NCI-H748 (cell line): ENCODE measurements at regions not wholly inside any gene's neighbourhood (a gene's known extent, or its start where the extent isn't known, plus 50 kb on each side); places are given as distances from the start of the nearest gene placed in this dataset.
"Not testable (repeated sequence)": the region's sequence is repeated elsewhere in the genome, so short reads cannot be mapped to it uniquely, and the experiment has no call there.

Experiments
- DNase-seq: peaks from one replicate; lab custom pipeline; 2025; ENCODE audit not compliant: unreplicated experiment; lab: John Stamatoyannopoulos, UW

- no peak for DNase-seq
Observed at GRCh38 chr5:74462356-74462755, 178.2 kb downstream of the ENC1 start.

- no peak for DNase-seq
Observed at GRCh38 chr5:74461251-74461650, 179.3 kb downstream of the ENC1 start.

DNA sequence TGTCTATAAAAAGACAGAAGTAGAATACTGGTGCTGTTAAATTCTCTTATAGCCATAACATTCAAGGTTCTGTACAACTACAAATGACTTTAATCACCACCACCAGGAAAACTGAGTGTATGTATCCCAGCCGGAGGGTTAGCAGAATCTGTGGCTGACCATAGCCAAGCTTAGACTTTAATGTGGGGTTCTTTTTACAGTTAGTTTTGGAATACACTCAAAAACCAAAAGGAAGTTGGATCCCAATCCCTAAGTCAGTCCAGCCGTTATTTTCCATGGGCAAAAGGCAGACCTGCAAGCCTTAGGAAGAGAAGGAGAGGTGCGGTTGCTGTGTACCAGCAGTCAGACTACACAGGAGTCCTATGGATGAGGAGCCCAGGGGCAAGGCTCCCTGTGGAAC lies 179.8 kb downstream of the ENC1 start:
- no peak for DNase-seq

DNA sequence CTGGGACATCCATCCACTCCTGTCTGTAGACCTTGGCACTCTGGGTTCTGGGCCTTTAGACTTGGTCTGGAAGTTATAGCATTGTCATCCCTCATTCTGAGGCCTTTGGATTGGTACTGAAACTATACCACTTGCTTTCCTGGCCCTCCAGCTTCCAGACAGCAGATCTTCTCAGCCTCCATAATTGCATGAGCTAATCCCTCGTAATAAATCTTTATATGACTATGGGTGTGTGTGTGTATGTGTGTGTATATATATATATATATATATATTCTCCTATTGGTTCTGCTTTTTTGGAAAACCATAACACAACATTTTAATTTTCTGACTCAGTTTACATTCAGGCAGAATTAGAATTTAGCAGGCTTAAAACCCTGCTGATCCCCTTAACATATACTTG lies 180.5 kb downstream of the ENC1 start:
- DNase-seq, result no peak

GRCh38 chr5:74457876-74458275 lies 182.7 kb downstream of the ENC1 start:
- no peak for DNase-seq

- DNase-seq, result no peak
Observed at GRCh38 chr5:74454263-74455030, 186.1 kb downstream of the ENC1 start.

- no peak for DNase-seq
Observed at GRCh38 chr5:74452856-74453255, 187.7 kb downstream of the ENC1 start.

GRCh38 chr5:74450095-74450494 lies 190.4 kb downstream of the ENC1 start:
- DNase-seq, result no peak

DNA sequence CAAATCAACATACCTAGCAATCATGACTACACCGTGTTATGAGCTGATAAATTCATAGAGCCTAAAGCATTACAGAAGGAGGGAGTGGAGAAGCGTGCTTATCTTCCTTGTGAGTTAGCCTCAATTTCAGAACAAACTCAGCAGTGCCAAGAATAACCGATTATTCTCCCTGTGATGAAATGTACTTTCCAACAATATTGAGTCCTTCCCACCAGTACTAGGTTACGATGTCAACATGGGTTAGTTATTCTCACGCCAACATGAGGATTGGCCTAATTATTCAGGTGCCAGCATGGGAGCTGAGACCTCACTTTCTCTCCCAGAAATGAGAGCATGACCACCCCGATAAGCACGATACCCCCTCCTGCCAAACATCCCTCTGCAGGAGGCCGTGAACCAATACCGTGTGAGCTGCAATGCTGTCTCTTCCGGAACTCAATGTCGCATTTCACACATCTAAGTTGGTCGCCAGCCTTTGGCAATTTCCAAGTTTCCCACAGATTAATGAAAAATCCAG lies 193.7 kb downstream of the ENC1 start:
- DNase-seq, result no peak

DNA sequence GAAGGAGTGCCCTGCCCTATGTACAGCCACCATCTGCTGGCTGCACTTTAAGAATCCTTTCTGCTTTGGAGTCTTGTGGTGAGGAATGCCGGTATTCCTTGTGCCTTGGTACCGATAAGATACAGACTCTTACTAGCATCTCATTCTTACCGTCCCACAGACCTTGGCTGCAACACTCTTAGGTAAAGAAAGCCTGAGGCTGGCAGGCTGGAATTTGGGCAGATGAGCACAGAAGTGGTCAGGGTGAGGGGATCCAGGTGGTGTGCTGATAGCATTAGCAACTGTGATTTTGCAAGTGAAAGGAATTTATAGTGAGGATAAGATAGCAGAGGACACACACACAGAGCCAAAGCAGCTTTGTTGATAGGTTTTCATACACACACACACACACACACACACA lies 198.1 kb downstream of the ENC1 start:
- no peak for DNase-seq

DNA sequence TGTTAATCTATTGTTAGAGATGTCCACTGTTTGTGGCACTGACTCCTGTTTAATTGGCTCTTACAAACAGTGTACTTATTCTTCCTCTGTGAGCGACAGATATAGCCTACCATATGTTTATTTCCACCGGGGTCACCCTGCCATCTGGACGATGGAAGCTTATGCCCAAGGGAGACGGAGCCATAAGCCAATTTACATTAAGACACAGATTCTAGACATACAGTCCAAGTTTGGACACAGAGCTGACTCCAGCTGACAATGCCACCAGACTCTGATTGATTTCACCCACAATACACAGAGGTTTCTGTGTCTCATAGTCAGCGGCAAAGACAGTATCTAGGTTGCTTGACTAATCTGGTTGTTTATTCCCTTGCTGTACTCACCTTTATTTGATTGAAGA lies 198.9 kb downstream of the ENC1 start:
- DNase-seq, result no peak

DNA sequence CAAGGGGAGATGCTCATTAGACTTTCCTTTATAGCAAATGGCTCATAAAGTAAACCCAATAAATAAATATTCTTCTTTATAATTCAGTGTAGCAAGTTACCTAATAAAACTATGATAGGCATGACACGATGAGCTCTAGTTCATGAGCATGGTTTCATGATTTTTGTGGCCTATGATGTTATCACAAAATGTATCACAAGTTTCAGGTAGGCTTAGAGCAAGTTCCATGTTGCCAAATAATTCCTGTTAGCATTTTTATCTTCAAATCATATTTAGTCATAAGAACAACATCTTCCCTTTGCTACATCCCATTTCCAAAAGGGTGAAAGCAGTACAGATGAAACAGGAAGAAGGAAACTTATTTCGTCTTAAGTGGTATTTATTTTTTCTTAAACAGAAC lies 200.2 kb downstream of the ENC1 start:
- DNase-seq, result no peak

DNA sequence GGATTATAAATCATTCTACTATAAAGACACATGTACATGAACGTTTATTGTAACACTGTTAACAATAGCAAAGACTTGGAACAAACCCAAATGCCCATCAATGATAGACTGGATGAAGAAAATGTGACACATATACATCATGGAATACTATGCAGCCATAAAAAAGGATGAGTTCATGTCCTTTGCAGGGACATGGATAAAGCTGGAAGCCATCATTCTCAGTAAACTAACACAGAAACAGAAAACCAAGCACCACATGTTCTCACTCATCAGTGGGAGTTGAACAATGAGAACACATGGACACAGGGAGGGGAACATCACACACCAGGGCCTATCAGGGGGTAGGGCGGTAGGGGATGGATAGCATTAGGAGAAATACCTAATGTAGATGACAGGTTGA lies 202.7 kb downstream of the ENC1 start:
- not testable (repeated sequence) for DNase-seq

GRCh38 chr5:74433896-74434829 lies 206.4 kb downstream of the ENC1 start:
- no peak for DNase-seq

- DNase-seq, result no peak
Observed at GRCh38 chr5:74433255-74433895, 207.2 kb downstream of the ENC1 start.

DNA sequence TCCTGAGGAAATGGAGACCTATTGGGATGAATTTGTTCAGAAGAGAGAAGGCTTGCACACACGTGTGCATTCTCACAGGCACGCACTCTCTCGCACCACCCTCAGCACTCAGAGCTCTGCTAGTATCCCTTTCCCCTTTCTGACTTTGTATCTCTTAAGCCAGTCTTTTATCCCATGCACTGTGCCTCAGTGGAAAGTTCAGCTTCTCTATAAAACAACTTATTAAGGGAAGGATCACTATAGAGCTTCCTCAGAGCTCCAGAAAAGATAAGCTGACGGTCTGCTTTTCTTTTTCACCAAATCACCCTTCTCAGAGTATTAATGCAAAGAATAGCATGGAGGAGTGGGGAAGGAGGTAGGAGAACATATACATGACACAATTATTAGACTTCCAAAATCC lies 207.8 kb downstream of the ENC1 start:
- no peak for DNase-seq

GRCh38 chr5:74432216-74432615 lies 208.3 kb downstream of the ENC1 start:
- peak; percentile 50 for DNase-seq

GRCh38 chr5:74431290-74431669 lies 209.2 kb downstream of the ENC1 start:
- no peak for DNase-seq

DNA sequence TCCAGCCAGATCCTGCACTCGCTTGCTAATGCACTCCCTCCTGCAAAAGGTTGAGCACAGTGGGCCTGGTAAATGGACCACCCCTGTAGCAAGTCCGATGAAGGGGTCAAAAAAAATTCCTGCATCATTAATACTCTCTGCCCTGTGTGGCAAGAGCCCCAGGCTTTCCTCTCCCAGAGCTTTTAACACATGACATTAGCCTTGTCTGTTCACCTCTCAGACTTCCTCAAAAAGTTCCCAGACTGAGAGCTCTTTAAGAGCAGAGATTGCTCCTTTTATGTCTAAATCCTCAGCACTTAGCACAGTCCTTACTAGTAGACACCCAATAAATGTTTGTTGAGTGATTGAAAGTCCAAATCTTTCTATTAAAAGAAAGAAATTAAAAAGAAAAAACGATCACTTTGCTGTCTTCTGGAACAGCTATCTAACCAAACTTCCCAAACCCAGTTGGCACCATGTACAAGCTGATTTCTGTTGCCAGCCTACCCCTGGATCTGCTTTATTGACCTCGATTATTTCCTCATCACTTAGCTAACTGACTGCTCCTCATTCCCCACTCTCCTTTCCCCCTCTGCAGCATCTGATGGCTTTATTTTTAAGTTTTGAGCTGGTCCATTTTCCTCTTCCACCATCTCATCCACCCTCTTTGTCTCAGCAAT lies 209.8 kb downstream of the ENC1 start:
- no peak for DNase-seq

DNA sequence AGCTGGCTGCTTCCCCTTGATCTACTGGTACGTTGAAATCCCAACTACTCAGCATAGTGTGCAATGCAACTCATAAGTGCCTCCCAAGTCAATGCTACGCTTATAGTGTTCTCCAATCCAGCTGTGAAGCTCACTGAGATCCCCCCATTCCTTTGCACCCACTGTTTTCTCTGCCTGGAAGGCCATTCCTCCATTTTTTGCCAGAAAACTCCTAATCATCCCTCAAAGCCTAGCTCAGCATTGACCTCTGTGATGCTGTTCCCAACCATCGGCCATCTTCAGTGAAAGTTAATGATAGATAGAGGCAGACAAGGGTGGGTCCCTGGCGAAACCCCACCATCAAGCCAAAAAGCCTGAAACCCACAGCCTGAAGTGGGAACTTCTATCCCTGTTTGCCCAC lies 211.0 kb downstream of the ENC1 start:
- no peak for DNase-seq

GRCh38 chr5:74428876-74429275 lies 211.7 kb downstream of the ENC1 start:
- no peak for DNase-seq
